Liver (tissue), 8 donors: ENCODE measurements at regions not wholly inside any gene's neighbourhood (a gene's known extent, or its start where the extent isn't known, plus 50 kb on each side); places are given as distances from the start of the nearest gene placed in this dataset.

Experiments used
- DNase-seq: peaks from one replicate; pipeline ENCODE4 v3.0.0-alpha.2; 2017; ENCODE audit warnings: low spot score
- H3K27ac ChIP-seq, 2 donors: one replicate each; pipeline ENCODE4 v1.7.0; 2013; ENCODE audit warnings: inconsistent platforms in 2 of 2, low read length in 2 of 2, control low read depth in 1 of 2, low read depth in 1 of 2, mild to moderate bottlenecking in 1 of 2
- H3K27me3 ChIP-seq, 4 donors: one replicate each; pipeline versions ENCODE4 v1.6.1 to v1.7.0; 2013; ENCODE audit warnings: low read length in 3 of 4, inconsistent platforms in 1 of 4, mild to moderate bottlenecking in 1 of 4, moderate library complexity in 1 of 4; ENCODE audit not compliant: control insufficient read depth in 4 of 4, insufficient read depth in 4 of 4
- H3K36me3 ChIP-seq, 4 donors: one replicate each; pipeline versions ENCODE4 v1.6.1 to v1.7.0; 2013; ENCODE audit warnings: low read length in 3 of 4, mild to moderate bottlenecking in 3 of 4, low read depth in 1 of 4, moderate library complexity in 1 of 4; ENCODE audit not compliant: control insufficient read depth in 4 of 4, insufficient read depth in 3 of 4
- H3K4me1 ChIP-seq, 4 donors: one replicate each; pipeline versions ENCODE4 v1.6.1 to v1.7.0; 2013; ENCODE audit warnings: low read length in 3 of 4, mild to moderate bottlenecking in 3 of 4, moderate library complexity in 1 of 4; ENCODE audit not compliant: control insufficient read depth in 4 of 4, insufficient read depth in 4 of 4
- H3K4me3 ChIP-seq, 3 donors: one replicate each; pipeline versions ENCODE4 v1.6.1 to v1.7.0; 2013; ENCODE audit warnings: low read length in 3 of 3, control low read depth in 1 of 3, low read depth in 1 of 3, mild to moderate bottlenecking in 1 of 3
- H3K9ac ChIP-seq, 2 donors: one replicate each; pipeline ENCODE4 v1.7.0; 2013; ENCODE audit warnings: low read length in 2 of 2, mild to moderate bottlenecking in 2 of 2, moderate library complexity in 2 of 2, control low read depth in 1 of 2, low read depth in 1 of 2
- H3K9me3 ChIP-seq, 4 donors: one replicate each; pipeline versions ENCODE4 v1.6.1 to v1.7.0; 2013; ENCODE audit warnings: low read length in 3 of 4; ENCODE audit not compliant: control insufficient read depth in 4 of 4
- ATF3 ChIP-seq: IDR thresholded peaks from 2 replicates; pipeline ENCODE4 v1.6.1; 2016; ENCODE audit warnings: antibody characterized with exemption
- CTCF ChIP-seq: fragments of 150-350 bp; IDR thresholded peaks from 2 replicates; pipeline ENCODE4 v1.5.1; 2017; ENCODE audit warnings: improper control_type of control experiment, low read depth, low read length; ENCODE audit not compliant: missing input control
- EGR1 ChIP-seq, 2 donors: IDR thresholded peaks; 2 replicates each; pipeline ENCODE4 v1.6.1; 2016 to 2018; ENCODE audit warnings: antibody characterized with exemption in 2 of 2, low read depth in 2 of 2
- FOXA1 ChIP-seq: IDR thresholded peaks from 2 replicates; pipeline ENCODE4 v1.6.1; 2016; ENCODE audit warnings: antibody characterized with exemption
- FOXA2 ChIP-seq: IDR thresholded peaks from 2 replicates; pipeline ENCODE4 v1.6.1; 2016; ENCODE audit warnings: antibody characterized with exemption
- GABPA ChIP-seq, 2 donors: IDR thresholded peaks in 1 of 2; conservative IDR thresholded peaks in 1 of 2; 2 replicates each; pipeline ENCODE4 v1.6.1; 2016; ENCODE audit warnings: antibody characterized with exemption in 2 of 2, mild to moderate bottlenecking in 1 of 2, moderate library complexity in 1 of 2
- HNF4A ChIP-seq, 2 donors: conservative IDR thresholded peaks; 2 replicates each; pipeline ENCODE4 v1.6.1; 2016; ENCODE audit warnings: antibody characterized with exemption in 2 of 2, mild to moderate bottlenecking in 2 of 2
- HNF4G ChIP-seq: IDR thresholded peaks from 2 replicates; pipeline ENCODE4 v1.6.1; 2016; ENCODE audit warnings: antibody characterized with exemption
- JUND ChIP-seq, 2 donors: IDR thresholded peaks; 2 replicates each; pipeline ENCODE4 v1.6.1; 2016; ENCODE audit warnings: antibody characterized with exemption in 2 of 2
- NR2F2 ChIP-seq: IDR thresholded peaks from 2 replicates; pipeline ENCODE4 v1.6.1; 2016; ENCODE audit warnings: antibody characterized with exemption
- RAD21 ChIP-seq, 2 donors: IDR thresholded peaks; 2 replicates each; pipeline ENCODE4 v1.6.1; 2016; ENCODE audit warnings: antibody characterized with exemption in 2 of 2, mild to moderate bottlenecking in 2 of 2
- REST ChIP-seq: IDR thresholded peaks from 2 replicates; pipeline ENCODE4 v1.6.1; 2016; ENCODE audit warnings: antibody characterized with exemption, mild to moderate bottlenecking
- RXRA ChIP-seq, 2 donors: IDR thresholded peaks; 2 replicates each; pipeline ENCODE4 v1.6.1; 2017 to 2018; ENCODE audit warnings: antibody characterized with exemption in 2 of 2, mild to moderate bottlenecking in 1 of 2
- SP1 ChIP-seq: IDR thresholded peaks from 2 replicates; pipeline ENCODE4 v1.6.1; 2018; ENCODE audit warnings: antibody characterized with exemption, mild to moderate bottlenecking
- TAF1 ChIP-seq: conservative IDR thresholded peaks from 2 replicates; pipeline ENCODE4 v1.6.1; 2016; ENCODE audit warnings: antibody characterized with exemption, mild to moderate bottlenecking
- YY1 ChIP-seq: IDR thresholded peaks from 2 replicates; pipeline ENCODE4 v1.6.1; 2016; ENCODE audit warnings: antibody characterized with exemption, mild to moderate bottlenecking
- WGBS: extraction: QIAGEN DNeasy Blood & Tissue Kit; methylation state at CpG from one replicate; pipeline ENCODE4 v1.1.7; 2013; 5-methylcytosine and 5-hydroxymethylcytosine counted together
- TF ChIP-seq, protein P1 (sequence below): IDR thresholded peaks from 2 replicates; pipeline ENCODE4 v1.6.1; 2016; ENCODE audit warnings: antibody characterized with exemption
- TF ChIP-seq, protein P2 (sequence below): IDR thresholded peaks from 2 replicates; pipeline ENCODE4 v1.6.1; 2016; ENCODE audit warnings: antibody characterized with exemption
- donor health status: healthy.
- donor health status: healthy.
- donor health status: healthy.
- donor health status: healthy.
- donor health status: healthy.

DNA sequence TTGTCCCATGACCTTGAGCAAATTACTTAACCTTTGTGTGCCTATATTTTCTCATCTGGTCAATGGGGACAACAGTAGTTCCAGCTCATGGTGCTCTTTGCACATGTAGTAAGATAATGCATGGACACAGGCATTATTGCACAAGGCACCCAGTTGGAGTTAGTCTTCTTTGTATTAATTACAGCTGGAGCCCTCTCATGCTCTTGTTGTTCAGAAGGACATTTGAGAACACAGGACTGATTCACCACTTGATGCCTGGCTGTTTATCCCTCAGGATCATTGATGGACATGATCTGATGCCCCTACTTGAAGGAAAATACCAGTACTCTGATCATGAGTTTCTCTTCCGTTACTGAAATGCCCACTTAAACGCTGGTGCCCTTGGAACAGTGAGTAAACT is 1068.6 kb downstream of the NLGN4Y start:
- Histone ChIP-seq H3K27me3 (no peaks in the 10 kb centered on the region), H3K9ac (no peak overlapping the region), H3K4me1 (no peaks in the 10 kb centered on the region), H3K4me3 (no peak overlapping the region), H3K27ac (no peak overlapping the region), H3K36me3 (no peaks in the 10 kb centered on the region), H3K9me3 (no peaks in the 10 kb centered on the region)
- WGBS = 87% methylated on average over 2 of the region's 2 CpGs
- DNase-seq = no peak
- TF ChIP-seq, protein P1, sequence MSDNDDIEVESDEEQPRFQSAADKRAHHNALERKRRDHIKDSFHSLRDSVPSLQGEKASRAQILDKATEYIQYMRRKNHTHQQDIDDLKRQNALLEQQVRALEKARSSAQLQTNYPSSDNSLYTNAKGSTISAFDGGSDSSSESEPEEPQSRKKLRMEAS = no peak
- TF ChIP-seq NR2F2 (no peak), GABPA (IDR thresholded peaks at IDR 0.05 in 1 of 2, conservative IDR thresholded peaks at IDR 0.05 in 1 of 2) (no peak), FOXA1 (no peak), SP1 (no peak), HNF4A (conservative IDR thresholded peaks at IDR 0.05) (no peak), YY1 (no peak), FOXA2 (no peak), JUND (IDR thresholded peaks at IDR 0.05) (no peak), HNF4G (no peak), RXRA (IDR thresholded peaks at IDR 0.05) (no peak), CTCF (no peak), TAF1 (no peak), RAD21 (IDR thresholded peaks at IDR 0.05) (no peak), REST (no peak), EGR1 (IDR thresholded peaks at IDR 0.05; ENCODE audit: low read depth in 2 of 2) (no peak), ATF3 (no peak)
- TF ChIP-seq, protein P2, sequence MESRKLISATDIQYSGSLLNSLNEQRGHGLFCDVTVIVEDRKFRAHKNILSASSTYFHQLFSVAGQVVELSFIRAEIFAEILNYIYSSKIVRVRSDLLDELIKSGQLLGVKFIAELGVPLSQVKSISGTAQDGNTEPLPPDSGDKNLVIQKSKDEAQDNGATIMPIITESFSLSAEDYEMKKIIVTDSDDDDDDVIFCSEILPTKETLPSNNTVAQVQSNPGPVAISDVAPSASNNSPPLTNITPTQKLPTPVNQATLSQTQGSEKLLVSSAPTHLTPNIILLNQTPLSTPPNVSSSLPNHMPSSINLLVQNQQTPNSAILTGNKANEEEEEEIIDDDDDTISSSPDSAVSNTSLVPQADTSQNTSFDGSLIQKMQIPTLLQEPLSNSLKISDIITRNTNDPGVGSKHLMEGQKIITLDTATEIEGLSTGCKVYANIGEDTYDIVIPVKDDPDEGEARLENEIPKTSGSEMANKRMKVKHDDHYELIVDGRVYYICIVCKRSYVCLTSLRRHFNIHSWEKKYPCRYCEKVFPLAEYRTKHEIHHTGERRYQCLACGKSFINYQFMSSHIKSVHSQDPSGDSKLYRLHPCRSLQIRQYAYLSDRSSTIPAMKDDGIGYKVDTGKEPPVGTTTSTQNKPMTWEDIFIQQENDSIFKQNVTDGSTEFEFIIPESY = no peak
